ENCODE measurements at regions not wholly inside any gene's neighbourhood (a gene's known extent, or its start where the extent isn't known, plus 50 kb on each side); places are given as distances from the start of the nearest gene placed in this dataset.
A peak's percentile ranks its signal among the peaks of the same experiment; 100 is the strongest.
"Not testable (repeated sequence)": the region's sequence is repeated elsewhere in the genome, so short reads cannot be mapped to it uniquely, and the experiment has no call there.

DNA sequence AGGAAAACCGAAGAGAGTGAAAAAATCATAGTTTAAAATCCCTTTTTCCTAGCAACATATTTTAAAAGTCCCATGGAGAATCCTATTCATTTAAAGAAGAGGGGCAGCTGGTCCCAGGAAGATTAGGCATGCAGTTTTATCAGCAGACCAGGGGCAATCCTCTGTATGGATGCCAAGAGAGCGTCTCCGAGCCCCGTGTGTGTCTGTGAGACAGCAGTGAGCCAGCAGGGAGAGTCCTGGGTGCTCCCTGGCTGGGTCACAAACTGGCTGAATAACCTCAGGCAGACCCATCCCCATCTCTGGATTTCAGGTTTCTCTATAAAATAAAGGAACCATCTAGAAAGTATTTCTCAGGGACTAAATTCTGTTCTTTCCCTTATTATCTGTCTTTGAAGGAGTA, 128.2 kb upstream of the RIOK3 start:
- H3K4me3 ChIP-seq (ENCODE audit: low read depth, low read length), result no peak overlapping the region
- peaks cover 2% of the 10 kb centered on the region for H3K9me3 ChIP-seq (ENCODE audit: control insufficient read depth, insufficient read depth, low read length)
- 55% methylated on average over 3 of the region's 4 CpGs for WGBS (ENCODE audit: insufficient coverage)
- no peaks in the 10 kb centered on the region for H3K36me3 ChIP-seq (ENCODE audit: control insufficient read depth, insufficient read depth, low read length)
- no peaks in the 10 kb centered on the region for H3K4me1 ChIP-seq (ENCODE audit: control insufficient read depth, insufficient read depth, low read length)
- DNase-seq (ENCODE audit: low read depth in 4 of 6, low spot score in 6 of 6), result no peak
- no peak overlapping the region for H3K27ac ChIP-seq (ENCODE audit: low read depth, low read length)
- no peaks in the 10 kb centered on the region for H3K27me3 ChIP-seq (ENCODE audit: control insufficient read depth, insufficient read depth, low read length)

GRCh38 chr18:23329671-23330070, 123.4 kb upstream of the RIOK3 start:
- H3K27me3 ChIP-seq (ENCODE audit: control insufficient read depth, insufficient read depth, low read length); H3K36me3 ChIP-seq (ENCODE audit: control insufficient read depth, insufficient read depth, low read length); H3K4me3 ChIP-seq (ENCODE audit: low read depth, low read length); H3K4me1 ChIP-seq (ENCODE audit: control insufficient read depth, insufficient read depth, low read length); H3K9me3 ChIP-seq (ENCODE audit: control insufficient read depth, insufficient read depth, low read length); H3K27ac ChIP-seq (ENCODE audit: low read depth, low read length); DNase-seq (ENCODE audit: low read depth in 4 of 6, low spot score in 6 of 6): not testable (repeated sequence)
- WGBS (ENCODE audit: insufficient coverage), result no CpG with 5 or more reads among the region's 3 CpGs

- peaks cover 4% of the 10 kb centered on the region for H3K36me3 ChIP-seq (ENCODE audit: control insufficient read depth, insufficient read depth, low read length)
- no peaks in the 10 kb centered on the region for H3K4me1 ChIP-seq (ENCODE audit: control insufficient read depth, insufficient read depth, low read length)
- WGBS (ENCODE audit: insufficient coverage), result 97% methylated on average over 5 of the region's 8 CpGs
- H3K27me3 ChIP-seq (ENCODE audit: control insufficient read depth, insufficient read depth, low read length), result no peaks in the 10 kb centered on the region
- no peak for DNase-seq (ENCODE audit: low read depth in 4 of 6, low spot score in 6 of 6)
- H3K9me3 ChIP-seq (ENCODE audit: control insufficient read depth, insufficient read depth, low read length), result peaks cover 2% of the 10 kb centered on the region
- no peak overlapping the region for H3K4me3 ChIP-seq (ENCODE audit: low read depth, low read length)
- H3K27ac ChIP-seq (ENCODE audit: low read depth, low read length), result no peak overlapping the region
Observed at GRCh38 chr18:23330423-23330822, 122.7 kb upstream of the RIOK3 start.

DNA sequence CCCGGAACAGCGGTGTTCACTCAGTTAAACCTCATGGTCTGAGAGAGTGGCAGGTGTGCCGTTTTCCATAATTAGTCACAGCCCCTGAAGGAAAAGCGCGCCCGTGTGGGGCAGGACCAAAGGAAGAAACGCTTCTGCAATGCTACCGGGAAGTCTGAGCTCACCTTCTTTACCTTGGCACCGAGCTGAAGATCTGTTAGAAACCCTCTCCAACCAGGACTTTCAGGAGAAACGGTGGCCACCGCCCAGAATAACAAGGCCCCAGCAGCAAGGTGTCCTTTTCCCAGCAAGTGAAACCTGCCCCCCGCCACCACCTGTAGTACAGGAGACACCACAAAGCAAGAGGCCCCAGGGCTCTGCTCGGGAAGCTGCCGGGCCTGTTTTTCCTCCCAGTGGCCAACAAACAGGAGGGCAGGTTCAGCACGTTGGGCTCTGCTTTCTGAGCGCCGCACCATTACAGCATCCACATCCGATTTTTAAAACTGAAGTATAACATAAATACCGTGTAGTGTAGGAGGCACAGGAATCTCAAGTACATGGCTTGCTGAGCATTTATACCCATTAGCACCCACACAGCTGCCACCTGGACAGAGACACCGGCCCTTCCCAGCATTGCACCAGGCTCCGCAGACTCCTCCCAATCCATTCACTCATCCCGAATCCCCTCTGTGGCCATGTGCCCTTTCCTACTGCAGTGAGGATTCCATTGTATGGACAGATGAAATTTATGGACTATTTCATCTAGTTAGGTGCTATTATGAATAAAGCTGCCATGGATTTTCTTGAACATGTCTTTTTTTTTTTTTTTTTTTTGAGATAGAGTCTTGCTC, 121.8 kb upstream of the RIOK3 start:
- Histone ChIP-seq H3K36me3 (ENCODE audit: control insufficient read depth, insufficient read depth, low read length) (peaks cover 4% of the 10 kb centered on the region), H3K27me3 (ENCODE audit: control insufficient read depth, insufficient read depth, low read length) (no peaks in the 10 kb centered on the region), H3K4me1 (ENCODE audit: control insufficient read depth, insufficient read depth, low read length) (no peaks in the 10 kb centered on the region), H3K9me3 (ENCODE audit: control insufficient read depth, insufficient read depth, low read length) (no peaks in the 10 kb centered on the region), H3K4me3 (ENCODE audit: low read depth, low read length) (no peak overlapping the region), H3K27ac (ENCODE audit: low read depth, low read length) (no peak overlapping the region)
- no peak for DNase-seq (ENCODE audit: low read depth in 4 of 6, low spot score in 6 of 6)
- 82% methylated on average over 14 of the region's 22 CpGs for WGBS (ENCODE audit: insufficient coverage)

DNA sequence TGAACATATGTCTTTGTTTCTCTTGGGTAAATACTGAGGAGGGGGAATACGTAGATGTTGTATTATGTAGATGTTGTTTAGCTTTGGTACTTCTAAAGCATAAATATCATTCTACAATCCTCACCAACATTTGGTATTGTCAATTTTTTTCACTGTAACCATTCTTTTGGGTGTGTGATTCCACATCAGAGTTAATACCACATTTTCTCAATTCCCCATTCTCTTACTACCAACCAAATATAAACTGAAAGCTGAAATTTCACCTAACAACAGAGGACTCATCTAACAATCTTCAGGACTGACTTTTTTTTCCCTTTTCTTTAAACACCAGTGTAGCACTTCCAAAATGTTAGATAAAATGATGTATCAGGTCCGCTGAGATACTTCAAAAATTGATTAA, 120.7 kb upstream of the RIOK3 start:
- Histone ChIP-seq H3K4me3 (ENCODE audit: low read depth, low read length) (no peak overlapping the region), H3K9me3 (ENCODE audit: control insufficient read depth, insufficient read depth, low read length) (no peaks in the 10 kb centered on the region), H3K27me3 (ENCODE audit: control insufficient read depth, insufficient read depth, low read length) (no peaks in the 10 kb centered on the region), H3K4me1 (ENCODE audit: control insufficient read depth, insufficient read depth, low read length) (no peaks in the 10 kb centered on the region), H3K27ac (ENCODE audit: low read depth, low read length) (no peak overlapping the region), H3K36me3 (ENCODE audit: control insufficient read depth, insufficient read depth, low read length) (peaks cover 4% of the 10 kb centered on the region)
- WGBS (ENCODE audit: insufficient coverage), result no CpG with 5 or more reads among the region's 2 CpGs
- no peak for DNase-seq (ENCODE audit: low read depth in 4 of 6, low spot score in 6 of 6)

GRCh38 chr18:23333827-23334226, 119.3 kb upstream of the RIOK3 start:
- Histone ChIP-seq H3K27me3 (ENCODE audit: control insufficient read depth, insufficient read depth, low read length) (no peaks in the 10 kb centered on the region), H3K36me3 (ENCODE audit: control insufficient read depth, insufficient read depth, low read length) (peaks cover 4% of the 10 kb centered on the region), H3K4me3 (ENCODE audit: low read depth, low read length) (no peak overlapping the region), H3K27ac (ENCODE audit: low read depth, low read length) (no peak overlapping the region), H3K9me3 (ENCODE audit: control insufficient read depth, insufficient read depth, low read length) (no peaks in the 10 kb centered on the region), H3K4me1 (ENCODE audit: control insufficient read depth, insufficient read depth, low read length) (no peaks in the 10 kb centered on the region)
- WGBS (ENCODE audit: insufficient coverage), result no CpG with 5 or more reads among the region's 2 CpGs
- no peak for DNase-seq (ENCODE audit: low read depth in 4 of 6, low spot score in 6 of 6)

GRCh38 chr18:23334569-23334968, 118.5 kb upstream of the RIOK3 start:
- Histone ChIP-seq H3K36me3 (ENCODE audit: control insufficient read depth, insufficient read depth, low read length) (peaks cover 4% of the 10 kb centered on the region), H3K4me1 (ENCODE audit: control insufficient read depth, insufficient read depth, low read length) (no peaks in the 10 kb centered on the region), H3K4me3 (ENCODE audit: low read depth, low read length) (no peak overlapping the region), H3K9me3 (ENCODE audit: control insufficient read depth, insufficient read depth, low read length) (no peaks in the 10 kb centered on the region), H3K27ac (ENCODE audit: low read depth, low read length) (no peak overlapping the region), H3K27me3 (ENCODE audit: control insufficient read depth, insufficient read depth, low read length) (no peaks in the 10 kb centered on the region)
- 89% methylated on average over 3 of the region's 13 CpGs for WGBS (ENCODE audit: insufficient coverage)
- no peak for DNase-seq (ENCODE audit: low read depth in 4 of 6, low spot score in 6 of 6)

- Histone ChIP-seq H3K27me3 (ENCODE audit: control insufficient read depth, insufficient read depth, low read length) (no peaks in the 10 kb centered on the region), H3K4me3 (ENCODE audit: low read depth, low read length) (no peak overlapping the region), H3K36me3 (ENCODE audit: control insufficient read depth, insufficient read depth, low read length) (no peaks in the 10 kb centered on the region), H3K4me1 (ENCODE audit: control insufficient read depth, insufficient read depth, low read length) (no peaks in the 10 kb centered on the region), H3K27ac (ENCODE audit: low read depth, low read length) (no peak overlapping the region), H3K9me3 (ENCODE audit: control insufficient read depth, insufficient read depth, low read length) (no peaks in the 10 kb centered on the region)
- peak in 1 of 6 donors; percentile 75 for DNase-seq (ENCODE audit: low read depth in 4 of 6, low spot score in 6 of 6)
- WGBS (ENCODE audit: insufficient coverage), result 71% methylated on average over 3 of the region's 6 CpGs
Observed at GRCh38 chr18:23336101-23336500, 117.0 kb upstream of the RIOK3 start.

DNA sequence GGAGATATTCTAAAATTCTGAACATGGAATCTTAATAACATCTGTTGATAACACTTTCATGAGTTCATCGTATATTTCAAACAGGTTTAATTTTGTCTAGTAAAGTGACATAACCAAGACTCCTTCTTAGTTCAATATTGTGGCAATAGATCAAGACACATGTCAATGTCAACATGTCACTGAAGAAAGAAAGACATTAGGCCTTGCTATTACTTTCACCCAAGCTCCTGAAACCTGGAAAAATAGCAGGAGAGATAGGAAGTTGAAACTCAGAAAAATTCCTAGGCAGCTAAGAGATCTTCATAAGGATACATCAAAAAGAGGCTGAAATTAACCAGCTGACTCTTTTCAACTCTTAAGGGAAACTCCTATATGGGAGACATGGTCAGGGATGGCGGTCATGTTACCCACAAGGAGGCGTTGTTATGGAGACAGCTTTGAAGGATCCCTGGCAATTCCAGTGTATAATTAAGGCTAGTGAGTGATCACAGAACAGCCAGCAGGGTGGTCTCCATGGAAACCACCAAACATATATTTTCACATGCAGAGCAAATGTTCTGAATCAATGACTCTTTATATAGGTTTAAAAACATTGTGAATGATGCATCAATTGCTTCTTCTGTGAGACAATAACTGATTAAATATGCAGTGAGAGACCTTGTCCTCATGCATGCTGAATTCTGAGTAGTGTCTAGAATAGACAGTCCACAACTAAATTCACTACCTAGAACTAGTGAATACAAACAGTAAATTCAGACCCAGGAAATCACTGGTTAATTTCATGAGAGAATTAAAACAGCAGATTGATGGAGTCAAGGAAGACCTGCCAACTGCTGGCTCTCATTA, 115.3 kb upstream of the RIOK3 start:
- Histone ChIP-seq H3K27me3 (ENCODE audit: control insufficient read depth, insufficient read depth, low read length) (no peaks in the 10 kb centered on the region), H3K27ac (ENCODE audit: low read depth, low read length) (no peak overlapping the region), H3K4me3 (ENCODE audit: low read depth, low read length) (no peak overlapping the region), H3K36me3 (ENCODE audit: control insufficient read depth, insufficient read depth, low read length) (no peaks in the 10 kb centered on the region), H3K9me3 (ENCODE audit: control insufficient read depth, insufficient read depth, low read length) (no peaks in the 10 kb centered on the region), H3K4me1 (ENCODE audit: control insufficient read depth, insufficient read depth, low read length) (no peaks in the 10 kb centered on the region)
- WGBS (ENCODE audit: insufficient coverage), result no CpG with 5 or more reads among the region's 3 CpGs
- DNase-seq (ENCODE audit: low read depth in 4 of 6, low spot score in 6 of 6), result peak in 4 of 6 donors; percentile 38 to 89 (median 62)
